CD4-positive, CD25-positive, alpha-beta regulatory T cell (primary cell): ENCODE measurements at regions not wholly inside any gene's neighbourhood (a gene's known extent, or its start where the extent isn't known, plus 50 kb on each side); places are given as distances from the start of the nearest gene placed in this dataset.
"Not testable (repeated sequence)": the region's sequence is repeated elsewhere in the genome, so short reads cannot be mapped to it uniquely, and the experiment has no call there.

ENCODE experiments used
- ATAC-seq, 2 donors: fragments of 150-1000 bp; cut with Tn5 transposase; one replicate each; pipeline ENCODE4 v1.10.0; 2021; ENCODE audit warnings: low read depth in 2 of 2, moderate number of reproducible peaks in 2 of 2, moderate library complexity in 1 of 2
- DNase-seq, 3 donors: peaks; one replicate each; pipeline versions ENCODE4 v3.0.0 to v3.0.0-alpha.2; 2012 to 2022; ENCODE audit warnings: mixed read lengths in 1 of 3
- H3K27ac ChIP-seq: one replicate; pipeline ENCODE4 v1.7.0; 2013; ENCODE audit warnings: mild to moderate bottlenecking, low read length; ENCODE audit not compliant: insufficient read depth, poor library complexity, severe bottlenecking
- H3K27me3 ChIP-seq: one replicate; pipeline ENCODE4 v1.7.0; 2013; ENCODE audit warnings: low read length; ENCODE audit not compliant: control insufficient read depth, insufficient read depth
- H3K36me3 ChIP-seq: one replicate; pipeline ENCODE4 v1.7.0; 2013; ENCODE audit warnings: mild to moderate bottlenecking, low read length, moderate library complexity; ENCODE audit not compliant: control insufficient read depth, insufficient read depth
- H3K4me1 ChIP-seq: 2 replicates; pipeline ENCODE4 v1.7.0; 2013; ENCODE audit warnings: mild to moderate bottlenecking, low read length; ENCODE audit not compliant: insufficient read depth, control insufficient read depth, poor library complexity, severe bottlenecking
- H3K4me3 ChIP-seq: one replicate; pipeline ENCODE4 v1.7.0; 2013; ENCODE audit warnings: low read depth, mild to moderate bottlenecking, low read length, moderate library complexity
- H3K9me3 ChIP-seq, 2 experiments: 1 replicate in 1 of 2; 2 replicates in 1 of 2; pipeline ENCODE4 v1.7.0; 2013; ENCODE audit warnings: low read length in 2 of 2, mild to moderate bottlenecking in 1 of 2, moderate library complexity in 1 of 2; ENCODE audit not compliant: control insufficient read depth in 2 of 2
- H3K27ac Mint-ChIP-seq, 3 donors: one replicate each; pipeline ENCODE4 v1.8.0; 2020 to 2022; ENCODE audit warnings: mild to moderate bottlenecking in 3 of 3, mixed read lengths in 3 of 3, moderate library complexity in 2 of 3
- H3K27me3 Mint-ChIP-seq: one replicate; pipeline ENCODE4 v1.8.0; 2022; ENCODE audit warnings: mild to moderate bottlenecking, mixed read lengths
- H3K36me3 Mint-ChIP-seq: one replicate; pipeline ENCODE4 v1.8.0; 2020; ENCODE audit warnings: mixed read lengths
- H3K4me1 Mint-ChIP-seq, 4 donors: one replicate each; pipeline ENCODE4 v1.8.0; 2020 to 2022; ENCODE audit warnings: mixed read lengths in 4 of 4, mild to moderate bottlenecking in 1 of 4
- H3K4me3 Mint-ChIP-seq, 4 donors: one replicate each; pipeline ENCODE4 v1.8.0; 2020 to 2022; ENCODE audit warnings: mild to moderate bottlenecking in 4 of 4, mixed read lengths in 4 of 4, moderate library complexity in 3 of 4
- H3K9me3 Mint-ChIP-seq, 7 donors: one replicate each; pipeline ENCODE4 v1.8.0; 2020 to 2022; ENCODE audit warnings: mixed read lengths in 7 of 7, mild to moderate bottlenecking in 3 of 7, moderate library complexity in 2 of 7

- DNase-seq (no peak), ATAC-seq (no peak)
- H3K4me1 ChIP-seq = no peaks in the 10 kb centered on the region
- H3K27ac ChIP-seq = no peak overlapping the region
- Mint-ChIP-seq H3K9me3 (peaks cover 0 to 6% (median 3%) of the 10 kb centered on the region in 7 donors), H3K27ac (no peak overlapping the region), H3K27me3 (no peaks in the 10 kb centered on the region), H3K4me3 (no peak overlapping the region), H3K36me3 (no peaks in the 10 kb centered on the region), H3K4me1 (no peaks in the 10 kb centered on the region)
- peaks cover 0 to 3% of the 10 kb centered on the region in 2 experiments for H3K9me3 ChIP-seq
- no peak overlapping the region for H3K4me3 ChIP-seq
- H3K36me3 ChIP-seq = no peaks in the 10 kb centered on the region
- no peaks in the 10 kb centered on the region for H3K27me3 ChIP-seq
Measured at GRCh38 chr3:99295836-99296235, 342.6 kb upstream of the COL8A1 start.

GRCh38 chr3:99294092-99294491 is 344.3 kb upstream of the COL8A1 start:
- H3K9me3 ChIP-seq, H3K4me3 ChIP-seq, H3K36me3 Mint-ChIP-seq, H3K4me1 Mint-ChIP-seq, H3K27me3 Mint-ChIP-seq, H3K4me3 Mint-ChIP-seq, H3K36me3 ChIP-seq, H3K27me3 ChIP-seq, H3K27ac ChIP-seq, H3K4me1 ChIP-seq, H3K27ac Mint-ChIP-seq, H3K9me3 Mint-ChIP-seq, DNase-seq, ATAC-seq: not testable (repeated sequence)

- no peak overlapping the region for H3K27ac Mint-ChIP-seq
- DNase-seq (no peak), ATAC-seq (no peak)
- H3K9me3 Mint-ChIP-seq = peaks cover 0 to 13% (median 1%) of the 10 kb centered on the region in 7 donors
- H3K9me3 ChIP-seq = no peaks in the 10 kb centered on the region
- no peak overlapping the region for H3K4me3 ChIP-seq
- no peaks in the 10 kb centered on the region for H3K36me3 ChIP-seq
- no peak overlapping the region for H3K4me3 Mint-ChIP-seq
- H3K27ac ChIP-seq = no peak overlapping the region
- H3K4me1 ChIP-seq = no peaks in the 10 kb centered on the region
- H3K4me1 Mint-ChIP-seq = no peaks in the 10 kb centered on the region
- no peaks in the 10 kb centered on the region for H3K36me3 Mint-ChIP-seq
- no peaks in the 10 kb centered on the region for H3K27me3 Mint-ChIP-seq
- no peaks in the 10 kb centered on the region for H3K27me3 ChIP-seq
Measured at GRCh38 chr3:99287876-99288275, 350.5 kb upstream of the COL8A1 start.

GRCh38 chr3:99286266-99286845 is 352.0 kb upstream of the COL8A1 start:
- Histone ChIP-seq H3K36me3 (no peaks in the 10 kb centered on the region), H3K27ac (no peak overlapping the region), H3K27me3 (no peaks in the 10 kb centered on the region), H3K4me3 (no peak overlapping the region), H3K9me3 (no peaks in the 10 kb centered on the region), H3K4me1 (no peaks in the 10 kb centered on the region)
- peaks cover 0 to 19% (median under 1%) of the 10 kb centered on the region in 7 donors for H3K9me3 Mint-ChIP-seq
- DNase-seq (no peak), ATAC-seq (no peak)
- no peaks in the 10 kb centered on the region for H3K4me1 Mint-ChIP-seq
- no peaks in the 10 kb centered on the region for H3K27me3 Mint-ChIP-seq
- no peaks in the 10 kb centered on the region for H3K36me3 Mint-ChIP-seq
- H3K4me3 Mint-ChIP-seq = no peak overlapping the region
- no peak overlapping the region for H3K27ac Mint-ChIP-seq

- H3K9me3 ChIP-seq = no peaks in the 10 kb centered on the region
- DNase-seq = no peak
- no peaks in the 10 kb centered on the region for H3K4me1 ChIP-seq
- H3K36me3 Mint-ChIP-seq = no peaks in the 10 kb centered on the region
- H3K27ac ChIP-seq = no peak overlapping the region
- H3K27me3 ChIP-seq = no peaks in the 10 kb centered on the region
- H3K27me3 Mint-ChIP-seq = no peaks in the 10 kb centered on the region
- no peak overlapping the region for H3K4me3 ChIP-seq
- H3K4me1 Mint-ChIP-seq = peaks cover 0 to under 1% (median 0%) of the 10 kb centered on the region in 4 donors
- H3K36me3 ChIP-seq = no peaks in the 10 kb centered on the region
- ATAC-seq = no peak
- peaks cover 0 to 7% (median 3%) of the 10 kb centered on the region in 7 donors for H3K9me3 Mint-ChIP-seq
- H3K27ac Mint-ChIP-seq = no peak overlapping the region
- H3K4me3 Mint-ChIP-seq = no peak overlapping the region
Measured at GRCh38 chr3:99269606-99270351, 368.3 kb upstream of the DCBLD2 start.

- no peaks in the 10 kb centered on the region for H3K36me3 Mint-ChIP-seq
- no peak overlapping the region for H3K27ac Mint-ChIP-seq
- no peaks in the 10 kb centered on the region for H3K4me1 ChIP-seq
- H3K9me3 Mint-ChIP-seq = peaks cover 0 to 20% (median 3%) of the 10 kb centered on the region in 7 donors
- H3K27ac ChIP-seq = no peak overlapping the region
- no peaks in the 10 kb centered on the region for H3K27me3 Mint-ChIP-seq
- no peaks in the 10 kb centered on the region for H3K27me3 ChIP-seq
- H3K9me3 ChIP-seq = peaks cover 0 to 5% of the 10 kb centered on the region in 2 experiments
- no peak overlapping the region for H3K4me3 Mint-ChIP-seq
- H3K4me3 ChIP-seq = no peak overlapping the region
- H3K36me3 ChIP-seq = no peaks in the 10 kb centered on the region
- ATAC-seq (no peak), DNase-seq (no peak)
- no peaks in the 10 kb centered on the region for H3K4me1 Mint-ChIP-seq
Measured at GRCh38 chr3:99256788-99257187, 355.3 kb upstream of the DCBLD2 start.

GRCh38 chr3:99253963-99254355 is 352.5 kb upstream of the DCBLD2 start:
- peaks cover 0 to 13% (median 2%) of the 10 kb centered on the region in 7 donors for H3K9me3 Mint-ChIP-seq
- no peaks in the 10 kb centered on the region for H3K27me3 ChIP-seq
- H3K27ac ChIP-seq = no peak overlapping the region
- H3K4me3 ChIP-seq = no peak overlapping the region
- H3K9me3 ChIP-seq = peaks cover 0 to 5% of the 10 kb centered on the region in 2 experiments
- H3K36me3 Mint-ChIP-seq = no peaks in the 10 kb centered on the region
- no peaks in the 10 kb centered on the region for H3K4me1 ChIP-seq
- no peak overlapping the region for H3K27ac Mint-ChIP-seq
- ATAC-seq = no peak
- no peak for DNase-seq
- H3K4me3 Mint-ChIP-seq = no peak overlapping the region
- H3K4me1 Mint-ChIP-seq = no peaks in the 10 kb centered on the region
- no peaks in the 10 kb centered on the region for H3K36me3 ChIP-seq
- no peaks in the 10 kb centered on the region for H3K27me3 Mint-ChIP-seq

- Mint-ChIP-seq H3K27ac (no peak overlapping the region), H3K27me3 (no peaks in the 10 kb centered on the region), H3K4me1 (no peaks in the 10 kb centered on the region), H3K4me3 (no peak overlapping the region), H3K36me3 (no peaks in the 10 kb centered on the region), H3K9me3 (peaks cover 0 to 7% (median 2%) of the 10 kb centered on the region in 7 donors)
- Histone ChIP-seq H3K9me3 (no peaks in the 10 kb centered on the region), H3K27me3 (no peaks in the 10 kb centered on the region), H3K4me1 (no peaks in the 10 kb centered on the region), H3K36me3 (no peaks in the 10 kb centered on the region), H3K4me3 (no peak overlapping the region), H3K27ac (no peak overlapping the region)
- ATAC-seq (no peak), DNase-seq (no peak)
Measured at GRCh38 chr3:99250821-99251355, 349.4 kb upstream of the DCBLD2 start.
